ENCODE measurements at regions not wholly inside any gene's neighbourhood (a gene's known extent, or its start where the extent isn't known, plus 50 kb on each side); places are given as distances from the start of the nearest gene placed in this dataset.

DNA sequence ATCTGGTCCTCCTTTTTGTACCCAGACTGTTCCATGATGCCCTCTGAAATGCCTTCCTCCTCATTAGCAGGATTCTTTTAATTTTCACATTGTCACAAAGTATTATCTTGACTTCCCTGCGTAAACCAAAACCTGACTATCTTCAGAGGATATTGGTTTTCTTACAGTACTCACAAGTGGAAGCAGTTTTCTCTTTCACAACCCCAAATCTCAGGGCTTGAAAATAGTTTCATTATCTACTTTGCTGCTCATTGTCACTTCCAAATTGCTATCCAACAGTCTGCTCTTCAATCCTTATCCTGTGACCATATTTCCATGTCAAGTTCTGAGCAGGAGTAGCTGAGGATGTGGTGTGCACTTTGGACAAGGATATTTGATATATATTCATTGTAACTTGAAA, 324.1 kb downstream of the FAM170A start:
- TF ChIP-seq, protein P1, sequence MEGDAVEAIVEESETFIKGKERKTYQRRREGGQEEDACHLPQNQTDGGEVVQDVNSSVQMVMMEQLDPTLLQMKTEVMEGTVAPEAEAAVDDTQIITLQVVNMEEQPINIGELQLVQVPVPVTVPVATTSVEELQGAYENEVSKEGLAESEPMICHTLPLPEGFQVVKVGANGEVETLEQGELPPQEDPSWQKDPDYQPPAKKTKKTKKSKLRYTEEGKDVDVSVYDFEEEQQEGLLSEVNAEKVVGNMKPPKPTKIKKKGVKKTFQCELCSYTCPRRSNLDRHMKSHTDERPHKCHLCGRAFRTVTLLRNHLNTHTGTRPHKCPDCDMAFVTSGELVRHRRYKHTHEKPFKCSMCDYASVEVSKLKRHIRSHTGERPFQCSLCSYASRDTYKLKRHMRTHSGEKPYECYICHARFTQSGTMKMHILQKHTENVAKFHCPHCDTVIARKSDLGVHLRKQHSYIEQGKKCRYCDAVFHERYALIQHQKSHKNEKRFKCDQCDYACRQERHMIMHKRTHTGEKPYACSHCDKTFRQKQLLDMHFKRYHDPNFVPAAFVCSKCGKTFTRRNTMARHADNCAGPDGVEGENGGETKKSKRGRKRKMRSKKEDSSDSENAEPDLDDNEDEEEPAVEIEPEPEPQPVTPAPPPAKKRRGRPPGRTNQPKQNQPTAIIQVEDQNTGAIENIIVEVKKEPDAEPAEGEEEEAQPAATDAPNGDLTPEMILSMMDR (conservative IDR thresholded peaks at IDR 0.05; ENCODE audit: low read length) = no peak
- TF ChIP-seq EZH2phosphoT487 (IDR thresholded peaks at IDR 0.05; ENCODE audit: borderline replicate concordance, low read depth, low read length) = no peak

Measured in OCI-LY7 (cell line).